GM12878 (cell line): ENCODE measurements at regions not wholly inside any gene's neighbourhood (a gene's known extent, or its start where the extent isn't known, plus 50 kb on each side); places are given as distances from the start of the nearest gene placed in this dataset.

Source experiments
- ATAC-seq: fragments of 200-7000 bp; cut with Tn5 transposase; 3 replicates; pipeline ENCODE4 v1.9.1; 2020; ENCODE audit warnings: mild to moderate bottlenecking, moderate library complexity
- BruUV-seq: library from RNA; stranded (reverse); fragments of 400-500 nt; replicated peaks from 2 replicates; lab custom pipeline; 2021; lab: Mats Ljungman, UMichigan
- CTCF ChIA-PET: fragments of 300-600 bp; sonication (Branson Sonifier 250); formaldehyde crosslinking; extraction: SDS; loops from one replicate; lab custom pipeline; 2021; ENCODE audit warnings: inconsistent platforms; lab: Yijun Ruan, JAX
- POLR2A ChIA-PET: fragments of 350-600 bp; formaldehyde crosslinking; extraction: SDS; loops from one replicate; lab custom pipeline; 2021; ENCODE audit warnings: inconsistent platforms; lab: Charles Lee
- RAD21 ChIA-PET: fragments of 300-600 bp; sonication (Branson Sonifier 250); formaldehyde crosslinking; loops from one replicate; lab custom pipeline; 2023; ENCODE audit warnings: antibody characterized with exemption; ENCODE audit not compliant: unreplicated experiment; lab: Charles Lee
- SMC1A ChIA-PET: fragments of 300-600 bp; sonication (Branson Sonifier 250); formaldehyde crosslinking; loops from one replicate; lab custom pipeline; 2023; ENCODE audit not compliant: unreplicated experiment, uncharacterized antibody; lab: Charles Lee
- DNase-seq: peaks from one replicate; pipeline ENCODE4 v3.0.0-alpha.2; 2011; ENCODE audit warnings: low read depth, low spot score
- FAIRE-seq: peaks from 3 replicates; lab custom pipeline; 2011; peaks lifted over from hg19 to GRCh38; lab: Jason Lieb, UNC
- H2AFZ ChIP-seq: 2 replicates; pipeline ENCODE4 v1.6.0; 2011; ENCODE audit warnings: low read depth, low read length, control low read depth; ENCODE audit not compliant: control insufficient read depth
- H3K27ac ChIP-seq: 2 replicates; pipeline ENCODE4 v1.5.1; 2011; ENCODE audit warnings: control low read depth; ENCODE audit not compliant: control insufficient read depth, insufficient read depth
- H3K27me3 ChIP-seq, 2 experiments: replicated peaks in 1 of 2; 2 replicates each; pipeline versions ENCODE4 v1.6.0 to v1.6.1; 2011; ENCODE audit warnings: low read length in 1 of 2; ENCODE audit not compliant: control insufficient read depth in 2 of 2, insufficient read depth in 2 of 2
- H3K36me3 ChIP-seq, 2 experiments: 2 replicates each; pipeline ENCODE4 v1.5.1; 2011; ENCODE audit warnings: low read length in 1 of 2; ENCODE audit not compliant: control insufficient read depth in 2 of 2, insufficient read depth in 2 of 2
- H3K4me1 ChIP-seq: 2 replicates; pipeline ENCODE4 v1.6.1; 2011; ENCODE audit warnings: mild to moderate bottlenecking, low read length, moderate library complexity, mixed read lengths; ENCODE audit not compliant: control insufficient read depth, insufficient read depth
- H3K4me2 ChIP-seq: 2 replicates; pipeline ENCODE4 v1.6.0; 2011; ENCODE audit warnings: control low read depth; ENCODE audit not compliant: control insufficient read depth, insufficient read depth
- H3K4me3 ChIP-seq: fragments of 200-600 bp; sonication (generic); 2 replicates; pipeline ENCODE4 v1.5.1; 2016
- H3K79me2 ChIP-seq: 2 replicates; pipeline ENCODE4 v1.6.0; 2011; ENCODE audit warnings: low read length; ENCODE audit not compliant: control insufficient read depth, insufficient read depth
- H3K9ac ChIP-seq: 2 replicates; pipeline ENCODE4 v1.8.0; 2011; ENCODE audit warnings: low read length, control low read depth, mixed read lengths; ENCODE audit not compliant: control insufficient read depth, insufficient read depth
- H3K9me3 ChIP-seq: replicated peaks from 3 replicates; pipeline ENCODE4 v1.5.1; 2011; ENCODE audit warnings: mild to moderate bottlenecking, low read length; ENCODE audit not compliant: control insufficient read depth, insufficient read depth
- H4K20me1 ChIP-seq: 2 replicates; pipeline ENCODE4 v1.6.0; 2011; ENCODE audit not compliant: control insufficient read depth, insufficient read depth
- CBX3 ChIP-seq: fragments of 200-600 bp; sonication (generic); IDR thresholded peaks from 2 replicates; pipeline ENCODE4 v1.6.1; 2016; ENCODE audit warnings: low read depth, borderline replicate concordance
- ESRRA ChIP-seq: IDR thresholded peaks from 2 replicates; pipeline ENCODE4 v1.6.1; 2012; ENCODE audit warnings: mild to moderate bottlenecking, low read length, improper control_type of control experiment
- HCFC1 ChIP-seq: fragments of 150-350 bp; IDR thresholded peaks from 2 replicates; pipeline ENCODE4 v1.6.1; 2014; ENCODE audit warnings: low read length
- IKZF2 ChIP-seq, 2 experiments: fragments of 450-650 bp; IDR thresholded peaks; 2 replicates each; pipeline ENCODE4 v1.6.1; 2017; ENCODE audit warnings: mild to moderate bottlenecking in 2 of 2, moderate library complexity in 2 of 2
- POLR2A ChIP-seq: IDR thresholded peaks from 2 replicates; pipeline ENCODE4 v1.6.1; 2011; ENCODE audit warnings: low read depth, mild to moderate bottlenecking, low read length
- SMAD5 ChIP-seq: IDR thresholded peaks from 2 replicates; pipeline ENCODE4 v1.6.1; 2016; ENCODE audit warnings: antibody characterized with exemption, low read depth
- SREBF1 ChIP-seq: IDR thresholded peaks from 2 replicates; pipeline ENCODE4 v1.6.1; 2012; ENCODE audit warnings: mild to moderate bottlenecking, low read length
- SREBF2 ChIP-seq: IDR thresholded peaks from 2 replicates; pipeline ENCODE4 v1.6.1; 2012; ENCODE audit warnings: mild to moderate bottlenecking, low read length
- TAF1 ChIP-seq: IDR thresholded peaks from 2 replicates; pipeline ENCODE4 v1.6.1; 2011; ENCODE audit warnings: mild to moderate bottlenecking, low read depth, low read length, borderline replicate concordance
- WGBS: methylation state at CpG from one replicate; pipeline ENCODE4 v1.1.6; 2016; ENCODE audit warnings: low lambda C conversion rate; ENCODE audit not compliant: insufficient replicate concordance, insufficient coverage; ENCODE audit errors: missing lambda C conversion rate; 5-methylcytosine and 5-hydroxymethylcytosine counted together
- in situ Hi-C: fragments of 300-500 bp; cut with MboI; formaldehyde crosslinking; loops from 9 replicates; pipeline ENCODE4 v1.14.3; 2018; ENCODE audit warnings: mixed read lengths
- intact Hi-C: fragments of 100-400 bp; cut with micrococcal nuclease; formaldehyde crosslinking; loops from one replicate; pipeline ENCODE4 v1.14.2; 2022; ENCODE audit not compliant: unreplicated experiment
- TF ChIP-seq, protein P1 (sequence below): fragments of 450-650 bp; IDR thresholded peaks from 2 replicates; pipeline ENCODE4 v1.6.1; 2018; ENCODE audit warnings: mild to moderate bottlenecking, low read depth, moderate library complexity; ENCODE audit not compliant: partially characterized antibody
- TF ChIP-seq, protein P2 (sequence below): IDR thresholded peaks from 2 replicates; pipeline ENCODE4 v1.6.1; 2011; ENCODE audit warnings: low read depth, mild to moderate bottlenecking, low read length, moderate library complexity, borderline replicate concordance; ENCODE audit errors: extremely low read depth

DNA sequence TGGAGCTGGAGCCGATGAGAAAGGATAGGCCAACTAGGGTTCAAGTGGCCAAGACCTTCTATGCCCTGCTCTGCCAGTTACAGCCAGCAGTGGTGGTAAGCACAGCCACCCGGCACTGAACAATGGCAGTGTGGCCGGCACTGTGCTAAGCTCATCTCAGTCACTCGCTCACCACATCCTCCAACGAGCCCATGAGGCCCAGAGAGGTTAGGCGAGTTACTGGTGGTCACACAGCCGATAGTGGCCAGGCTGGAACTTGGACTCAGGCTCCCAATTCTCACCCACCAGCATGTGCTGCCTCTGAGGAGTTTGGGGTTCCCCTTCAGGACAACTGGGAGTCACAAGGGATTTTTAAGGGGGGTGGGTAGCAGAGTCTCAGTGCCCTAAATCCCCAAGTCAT, 66.4 kb downstream of the IGLL1 start:
- in situ Hi-C loops: no loop called here
- 31% methylated on average over 7 of the region's 7 CpGs for WGBS
- ATAC-seq: no peak
- no peak overlapping the region for H3K27ac ChIP-seq
- no peaks in the 10 kb centered on the region for H3K27me3 ChIP-seq
- H4K20me1 ChIP-seq: no peaks in the 10 kb centered on the region
- CTCF ChIA-PET: no interaction called here
- H3K4me3 ChIP-seq: no peak overlapping the region
- SMC1A ChIA-PET: no interaction called here
- no peak for DNase-seq
- no peaks in the 10 kb centered on the region for H3K36me3 ChIP-seq
- no peaks in the 10 kb centered on the region for H3K9me3 ChIP-seq
- no peaks in the 10 kb centered on the region for H3K4me1 ChIP-seq
- no peak overlapping the region for H2AFZ ChIP-seq
- no peak overlapping the region for H3K4me2 ChIP-seq
- intact Hi-C loops: no loop called here
- no peak overlapping the region for H3K9ac ChIP-seq
- POLR2A ChIA-PET: no interaction called here
- no peak for FAIRE-seq
- H3K79me2 ChIP-seq: no peaks in the 10 kb centered on the region
- RAD21 ChIA-PET: no interaction called here
- TF ChIP-seq SREBF1: no peak
- TF ChIP-seq TAF1: no peak
- no peak for TF ChIP-seq SREBF2
- TF ChIP-seq, protein P1, sequence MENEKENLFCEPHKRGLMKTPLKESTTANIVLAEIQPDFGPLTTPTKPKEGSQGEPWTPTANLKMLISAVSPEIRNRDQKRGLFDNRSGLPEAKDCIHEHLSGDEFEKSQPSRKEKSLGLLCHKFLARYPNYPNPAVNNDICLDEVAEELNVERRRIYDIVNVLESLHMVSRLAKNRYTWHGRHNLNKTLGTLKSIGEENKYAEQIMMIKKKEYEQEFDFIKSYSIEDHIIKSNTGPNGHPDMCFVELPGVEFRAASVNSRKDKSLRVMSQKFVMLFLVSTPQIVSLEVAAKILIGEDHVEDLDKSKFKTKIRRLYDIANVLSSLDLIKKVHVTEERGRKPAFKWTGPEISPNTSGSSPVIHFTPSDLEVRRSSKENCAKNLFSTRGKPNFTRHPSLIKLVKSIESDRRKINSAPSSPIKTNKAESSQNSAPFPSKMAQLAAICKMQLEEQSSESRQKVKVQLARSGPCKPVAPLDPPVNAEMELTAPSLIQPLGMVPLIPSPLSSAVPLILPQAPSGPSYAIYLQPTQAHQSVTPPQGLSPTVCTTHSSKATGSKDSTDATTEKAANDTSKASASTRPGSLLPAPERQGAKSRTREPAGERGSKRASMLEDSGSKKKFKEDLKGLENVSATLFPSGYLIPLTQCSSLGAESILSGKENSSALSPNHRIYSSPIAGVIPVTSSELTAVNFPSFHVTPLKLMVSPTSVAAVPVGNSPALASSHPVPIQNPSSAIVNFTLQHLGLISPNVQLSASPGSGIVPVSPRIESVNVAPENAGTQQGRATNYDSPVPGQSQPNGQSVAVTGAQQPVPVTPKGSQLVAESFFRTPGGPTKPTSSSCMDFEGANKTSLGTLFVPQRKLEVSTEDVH: no peak
- TF ChIP-seq, protein P2, sequence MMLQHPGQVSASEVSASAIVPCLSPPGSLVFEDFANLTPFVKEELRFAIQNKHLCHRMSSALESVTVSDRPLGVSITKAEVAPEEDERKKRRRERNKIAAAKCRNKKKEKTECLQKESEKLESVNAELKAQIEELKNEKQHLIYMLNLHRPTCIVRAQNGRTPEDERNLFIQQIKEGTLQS: no peak
- no peak for TF ChIP-seq SMAD5
- TF ChIP-seq POLR2A: no peak
- no peak for TF ChIP-seq ESRRA
- no peak for TF ChIP-seq IKZF2 (IDR thresholded peaks at IDR 0.05)
- no peak for TF ChIP-seq CBX3
- no peak for TF ChIP-seq HCFC1
- no TSS peak for BruUV-seq
